Right ventricle myocardium inferior (tissue), 1 donor: ENCODE measurements at regions not wholly inside any gene's neighbourhood (a gene's known extent, or its start where the extent isn't known, plus 50 kb on each side); places are given as distances from the start of the nearest gene placed in this dataset.

ENCODE experiments used
- ATAC-seq: fragments of 200-7000 bp; cut with Tn5 transposase; one replicate; pipeline ENCODE4 v1.9.1; 2020; ENCODE audit warnings: mild to moderate bottlenecking, moderate library complexity
- DNase-seq: peaks from one replicate; pipeline ENCODE4 v3.0.0; 2021; ENCODE audit errors: missing footprints
- intact Hi-C: fragments of 100-400 bp; cut with DNase I; formaldehyde crosslinking; loops from one replicate; pipeline ENCODE4 v1.11.0; 2022
- donor health status: DM: no; HTN: yes; CAD: no; lungs with severe emphysema.

GRCh38 chr12:77347017-77347416 lies 281.6 kb upstream of the E2F7 start:
- DNase-seq (no peak), ATAC-seq (peak; percentile 38)
- intact Hi-C loops: no loop called here

DNA sequence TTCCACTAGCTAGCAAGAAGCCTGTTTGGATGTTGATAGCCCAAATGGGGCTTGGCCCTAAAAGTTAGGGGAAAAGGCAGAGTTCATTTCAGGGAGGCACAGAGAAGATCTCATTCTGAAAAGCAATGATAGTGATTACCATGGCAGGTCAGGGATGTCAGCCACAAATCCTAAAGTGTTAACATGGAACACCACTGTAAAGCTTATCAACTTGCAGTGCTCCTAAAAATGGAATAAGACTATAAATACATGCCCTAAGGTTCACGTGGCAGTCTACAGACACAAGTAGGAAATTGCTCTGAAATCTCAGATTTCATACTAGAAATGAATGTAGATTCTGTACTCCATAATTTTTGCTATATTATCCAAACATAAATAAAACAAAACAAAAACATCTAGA lies 280.0 kb upstream of the E2F7 start:
- intact Hi-C loops: no loop called here
- ATAC-seq (peak; percentile 82), DNase-seq (no peak)

DNA sequence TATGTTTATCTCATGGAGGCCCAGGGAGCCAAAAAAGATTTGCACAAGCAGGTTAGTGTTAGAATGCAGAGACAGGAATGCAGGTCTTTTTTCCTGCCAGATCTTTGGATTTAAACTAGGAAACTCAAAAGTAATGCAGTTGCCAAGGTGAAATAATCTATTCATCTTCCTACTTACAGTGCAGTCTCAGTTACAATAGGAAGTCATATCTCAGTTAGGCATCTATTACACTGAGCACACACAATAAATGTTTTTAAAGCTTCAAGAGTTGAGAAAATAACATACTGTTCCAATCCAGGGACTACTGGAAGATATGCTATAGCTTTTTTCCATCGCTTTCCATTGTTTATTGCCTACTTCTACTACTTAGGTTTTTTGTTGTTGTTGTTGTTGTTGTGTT lies 279.3 kb upstream of the E2F7 start:
- intact Hi-C loops: no loop called here
- no peak for DNase-seq
- no peak for ATAC-seq

DNA sequence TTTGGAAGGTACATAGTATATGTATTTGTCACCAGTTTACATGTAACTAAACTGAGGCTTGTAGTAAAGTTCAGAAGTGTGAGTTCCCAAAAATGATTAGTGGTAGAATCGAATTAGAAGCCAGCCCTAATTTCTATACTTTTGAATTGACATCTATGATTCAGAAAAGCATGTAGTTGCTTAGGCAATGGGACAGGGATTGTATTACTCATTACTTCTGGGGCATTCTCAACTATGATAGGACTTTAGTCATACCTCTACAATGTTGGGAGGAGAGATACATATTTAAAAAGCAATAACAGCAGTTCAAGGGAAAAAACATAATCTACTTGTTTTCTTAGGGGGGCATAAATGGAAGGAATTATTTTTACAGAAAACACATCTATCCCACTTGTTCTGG lies 277.9 kb upstream of the E2F7 start:
- ATAC-seq (no peak), DNase-seq (no peak)
- intact Hi-C loops: no loop called here

GRCh38 chr12:77342253-77342652 lies 276.9 kb upstream of the E2F7 start:
- no peak for ATAC-seq
- DNase-seq: no peak
- intact Hi-C loops: no loop called here

GRCh38 chr12:77339610-77340009 lies 274.2 kb upstream of the E2F7 start:
- DNase-seq: no peak
- intact Hi-C loops: no loop called here
- ATAC-seq: no peak

DNA sequence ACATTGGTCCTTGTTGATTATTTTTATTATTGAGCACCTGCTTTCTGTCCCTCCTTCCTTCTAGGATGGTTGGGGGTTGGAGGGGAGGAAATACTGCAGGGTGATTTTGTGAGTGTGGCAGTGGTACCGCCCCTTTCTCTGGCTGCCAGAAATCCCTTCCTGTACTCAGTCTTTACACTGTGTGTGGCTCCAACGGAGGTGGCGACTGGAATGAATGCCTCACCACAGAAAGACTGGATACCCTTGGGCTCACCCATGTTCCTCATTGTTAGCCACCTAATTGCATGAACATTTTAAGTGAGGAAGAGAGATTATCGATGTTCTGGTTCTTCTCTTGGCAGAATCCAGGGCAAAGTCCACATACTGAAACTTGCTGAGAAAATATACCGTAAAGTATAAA lies 272.0 kb upstream of the E2F7 start:
- DNase-seq (no peak), ATAC-seq (no peak)
- intact Hi-C loops: no loop called here

GRCh38 chr12:77334806-77335205 lies 269.4 kb upstream of the E2F7 start:
- intact Hi-C loops: no loop called here
- DNase-seq: no peak
- no peak for ATAC-seq

- DNase-seq: no peak
- no peak for ATAC-seq
- intact Hi-C loops: no loop called here
These were observed 263.0 kb upstream of the E2F7 start for GRCh38 chr12:77328326-77328725.

GRCh38 chr12:77325511-77326236 lies 260.3 kb upstream of the E2F7 start:
- DNase-seq (peak; percentile 67), ATAC-seq (peak; percentile 49)
- intact Hi-C loops: no loop called here

DNA sequence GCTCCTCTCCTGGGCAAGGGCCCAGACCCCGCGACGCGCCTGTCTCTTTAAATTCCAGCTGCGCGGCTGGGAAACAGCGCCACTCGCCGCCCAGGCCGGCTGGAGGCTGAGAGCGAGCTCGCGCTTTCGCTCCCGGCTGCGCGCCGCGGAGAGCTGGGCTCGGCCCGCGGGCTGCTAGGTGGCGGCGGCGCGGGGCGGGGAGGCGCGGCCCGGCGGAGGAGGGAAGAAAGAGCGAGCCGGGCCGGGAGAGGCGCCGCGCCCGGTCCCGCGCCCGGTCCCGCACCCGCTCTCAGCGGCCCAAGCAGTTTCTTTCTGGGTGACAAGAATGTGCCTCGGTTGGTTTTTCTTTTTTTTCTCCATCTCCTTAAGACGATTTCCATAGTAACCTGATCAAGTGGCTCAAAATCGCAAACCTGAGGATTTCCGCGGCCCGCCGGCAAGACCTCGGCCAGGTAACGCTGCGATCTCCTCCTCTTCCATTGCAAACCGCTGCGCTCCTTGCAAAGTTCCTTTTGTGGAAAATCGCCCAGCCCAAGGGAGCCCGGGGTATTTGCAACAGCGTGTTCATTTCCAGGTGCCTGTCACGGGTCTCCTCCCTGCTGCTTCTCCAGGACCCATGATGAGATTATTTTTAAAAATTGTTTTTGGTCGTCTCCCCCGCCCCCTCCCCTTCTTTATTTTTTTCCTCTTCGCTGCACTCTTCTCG lies 259.5 kb upstream of the E2F7 start:
- intact Hi-C loops: no loop called here
- ATAC-seq: peak; percentile 97
- peak; percentile 86 for DNase-seq

- DNase-seq (no peak), ATAC-seq (no peak)
- intact Hi-C loops: no loop called here
These were observed 259.0 kb upstream of the E2F7 start for GRCh38 chr12:77324416-77324762.

DNA sequence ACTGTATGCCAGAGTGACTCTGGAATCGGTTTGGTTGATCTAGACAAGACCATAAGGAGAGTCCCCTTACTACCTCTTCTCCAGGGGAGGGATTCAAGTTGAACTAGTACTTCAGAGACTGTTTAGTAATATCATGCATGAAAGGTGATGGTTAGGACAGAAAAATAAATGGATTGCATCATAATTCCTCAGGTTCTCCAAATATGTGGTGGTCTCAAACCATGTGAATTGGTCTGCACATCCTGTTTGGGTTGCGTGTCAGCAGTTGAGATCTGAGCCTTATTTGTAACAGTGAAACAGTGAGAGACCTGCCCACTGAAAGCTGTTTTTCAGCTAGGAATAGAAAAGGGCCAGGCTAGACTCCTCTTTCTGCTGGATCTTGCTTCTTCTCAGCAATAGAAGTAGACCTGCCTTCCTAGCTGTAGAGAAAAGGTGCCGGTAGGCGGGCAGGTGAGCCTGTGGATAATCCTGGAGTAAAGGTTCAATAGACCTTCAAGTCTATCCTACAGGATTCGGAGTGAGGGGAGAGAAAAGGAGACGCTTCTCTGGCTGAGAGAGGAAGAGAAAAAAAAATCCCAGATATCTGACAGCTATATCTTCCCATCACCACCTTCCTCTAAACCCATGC lies 258.5 kb upstream of the E2F7 start:
- ATAC-seq (no peak), DNase-seq (no peak)
- intact Hi-C loops: no loop called here

GRCh38 chr12:77319166-77319565 lies 253.8 kb upstream of the E2F7 start:
- no peak for DNase-seq
- intact Hi-C loops: no loop called here
- no peak for ATAC-seq

DNA sequence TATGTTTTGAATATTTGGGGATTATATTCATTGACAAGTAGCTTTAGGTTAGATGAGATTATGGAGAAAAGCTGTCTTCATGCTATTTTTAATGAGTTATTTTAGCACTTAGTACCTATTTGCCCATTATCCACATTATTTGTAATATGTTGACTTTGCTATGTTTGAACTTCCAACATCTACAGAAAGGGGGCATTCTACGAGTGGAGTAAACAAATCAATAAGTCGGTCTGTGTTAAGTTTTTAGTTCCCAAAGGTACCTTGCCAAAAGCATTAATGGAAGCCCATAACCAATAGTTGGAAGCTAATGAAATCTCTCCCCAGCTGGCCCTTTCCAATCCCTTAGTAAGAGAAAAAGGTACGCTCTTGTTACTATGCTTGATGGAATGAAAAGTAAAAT lies 250.0 kb upstream of the E2F7 start:
- intact Hi-C loops: no loop called here
- no peak for ATAC-seq
- no peak for DNase-seq

- ATAC-seq (no peak), DNase-seq (no peak)
- intact Hi-C loops: no loop called here
These were observed 249.1 kb upstream of the E2F7 start for GRCh38 chr12:77314378-77315052.

- intact Hi-C loops: no loop called here
- DNase-seq (no peak), ATAC-seq (no peak)
These were observed 242.7 kb upstream of the E2F7 start for GRCh38 chr12:77308056-77308455.

DNA sequence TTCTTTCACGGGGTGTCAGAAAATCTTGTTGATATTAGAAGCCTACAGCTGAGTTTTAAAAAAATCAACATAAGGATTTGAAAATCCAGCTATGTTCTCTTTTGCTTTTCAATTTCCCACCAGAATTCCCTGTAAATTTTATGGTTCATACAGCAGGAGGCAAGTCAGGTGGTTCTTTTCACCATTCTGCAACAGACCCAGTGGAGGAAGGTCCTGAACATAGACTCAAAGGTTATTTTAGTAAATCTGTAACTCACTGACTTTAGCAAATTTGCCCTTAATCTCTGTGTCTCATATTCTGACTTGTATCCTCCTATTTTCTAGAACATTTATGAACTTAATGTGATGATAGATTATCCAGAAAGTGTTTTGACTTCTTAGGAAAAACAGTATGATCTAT lies 235.4 kb upstream of the E2F7 start:
- no peak for ATAC-seq
- intact Hi-C loops: no loop called here
- DNase-seq: no peak

GRCh38 chr12:77299910-77300669 lies 234.7 kb upstream of the E2F7 start:
- intact Hi-C loops: no loop called here
- ATAC-seq (no peak), DNase-seq (no peak)
